Renal cortex interstitium (tissue), 11 donors: ENCODE measurements at regions not wholly inside any gene's neighbourhood (a gene's known extent, or its start where the extent isn't known, plus 50 kb on each side); places are given as distances from the start of the nearest gene placed in this dataset.

Experiments
- DNase-seq, 11 donors: peaks; one replicate each; pipeline ENCODE4 v3.0.0-alpha.2; 2013; ENCODE audit warnings: low read depth in 9 of 11, low spot score in 4 of 11; ENCODE audit errors: extremely low read depth in 1 of 11

GRCh38 chr22:49017482-49018329 is 810.0 kb downstream of the BRD1 start:
- no peak for DNase-seq

- no peak for DNase-seq
Measured at GRCh38 chr22:49016909-49017481, 810.7 kb downstream of the BRD1 start.

GRCh38 chr22:49015993-49016908 is 811.4 kb downstream of the BRD1 start:
- DNase-seq = peak in 1 of 11 donors; percentile 11

GRCh38 chr22:49015459-49015858 is 812.2 kb downstream of the BRD1 start:
- no peak for DNase-seq

- DNase-seq = no peak
Measured at GRCh38 chr22:49014227-49015201, 813.2 kb downstream of the BRD1 start.

GRCh38 chr22:49013707-49014106 is 814.0 kb downstream of the BRD1 start:
- no peak for DNase-seq

GRCh38 chr22:49012712-49013395 is 814.8 kb downstream of the BRD1 start:
- DNase-seq = no peak

GRCh38 chr22:49011769-49012648 is 815.7 kb downstream of the BRD1 start:
- DNase-seq = no peak

GRCh38 chr22:49011379-49011768 is 816.3 kb downstream of the BRD1 start:
- DNase-seq = no peak

- no peak for DNase-seq
Measured at GRCh38 chr22:49010901-49011300, 816.8 kb downstream of the BRD1 start.

GRCh38 chr22:49010070-49010863 is 817.4 kb downstream of the BRD1 start:
- no peak for DNase-seq

- DNase-seq = no peak
Measured at GRCh38 chr22:49009359-49010063, 818.2 kb downstream of the BRD1 start.

GRCh38 chr22:49008682-49009235 is 818.9 kb downstream of the BRD1 start:
- DNase-seq = no peak

GRCh38 chr22:49007013-49007653 is 820.5 kb downstream of the BRD1 start:
- peak in 1 of 11 donors; percentile 1 for DNase-seq
